HTR-8/SVneo (cell line): ENCODE measurements at regions not wholly inside any gene's neighbourhood (a gene's known extent, or its start where the extent isn't known, plus 50 kb on each side); places are given as distances from the start of the nearest gene placed in this dataset.

ENCODE experiments used
- DNase-seq: peaks from one replicate; pipeline ENCODE4 v3.0.0; 2011; ENCODE audit warnings: low spot score, mixed read lengths; ENCODE audit not compliant: insufficient read length
- FAIRE-seq: peaks from 2 replicates; lab custom pipeline; 2011; peaks lifted over from hg19 to GRCh38; lab: Jason Lieb, UNC

DNA sequence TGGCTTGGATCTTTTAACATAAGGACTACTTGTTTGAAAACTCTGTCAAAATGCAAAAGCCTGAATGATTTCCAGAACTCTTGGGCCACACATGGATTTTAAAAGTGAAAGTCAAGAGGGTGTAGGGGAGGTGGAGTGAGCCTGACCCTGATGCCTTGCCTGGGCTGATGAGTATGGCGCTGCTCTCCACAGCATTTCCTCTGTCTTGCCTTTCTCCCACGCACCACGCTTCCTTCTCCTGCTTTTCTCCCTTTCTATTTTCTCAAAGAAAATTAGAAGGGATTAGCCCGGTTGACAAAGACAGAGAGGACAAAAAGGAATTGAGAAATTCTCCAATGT is 207.0 kb upstream of the CCDC68 start:
- FAIRE-seq (no peak), DNase-seq (no peak)

DNA sequence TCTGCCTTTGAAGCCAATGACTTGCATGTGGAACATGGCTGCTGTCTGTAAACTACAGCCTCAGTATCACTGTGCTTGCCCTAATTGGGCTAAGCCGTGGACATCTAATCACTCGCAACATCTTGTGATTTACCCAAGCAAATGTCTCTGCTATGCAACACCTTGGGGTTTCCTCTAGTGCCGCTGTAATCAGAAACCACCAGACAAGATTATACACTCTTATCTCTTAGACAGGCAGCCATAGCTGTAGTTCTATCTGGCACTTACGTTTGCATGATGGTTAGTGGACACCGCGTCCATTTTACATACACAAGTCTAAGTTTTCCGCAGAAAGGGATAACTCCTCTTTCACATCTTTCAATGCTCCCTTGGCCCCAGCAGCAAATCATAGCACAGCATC is 204.3 kb upstream of the CCDC68 start:
- FAIRE-seq (no peak), DNase-seq (no peak)

DNA sequence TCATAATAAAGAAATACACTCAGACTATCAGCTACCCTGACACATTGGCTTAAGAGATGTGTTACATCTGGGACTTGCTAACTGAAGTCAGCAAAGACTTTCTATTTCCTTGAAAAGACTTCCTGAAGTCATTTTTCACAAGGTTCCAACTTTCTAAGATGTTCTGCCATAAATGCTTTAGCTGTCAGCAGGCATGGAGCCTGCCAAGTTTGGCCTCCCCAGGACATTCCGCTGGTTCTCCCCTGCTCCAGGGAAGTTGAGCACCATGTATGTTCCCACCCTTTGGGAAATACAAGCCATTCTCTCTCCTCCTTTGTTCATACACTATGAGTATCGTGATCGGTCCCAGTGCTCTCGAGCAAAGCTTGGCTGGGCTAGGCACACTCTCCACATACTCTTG is 202.7 kb upstream of the CCDC68 start:
- FAIRE-seq: no peak
- DNase-seq: no peak

GRCh38 chr18:55159027-55159426 is 199.8 kb upstream of the CCDC68 start:
- no peak for FAIRE-seq
- DNase-seq: no peak

DNA sequence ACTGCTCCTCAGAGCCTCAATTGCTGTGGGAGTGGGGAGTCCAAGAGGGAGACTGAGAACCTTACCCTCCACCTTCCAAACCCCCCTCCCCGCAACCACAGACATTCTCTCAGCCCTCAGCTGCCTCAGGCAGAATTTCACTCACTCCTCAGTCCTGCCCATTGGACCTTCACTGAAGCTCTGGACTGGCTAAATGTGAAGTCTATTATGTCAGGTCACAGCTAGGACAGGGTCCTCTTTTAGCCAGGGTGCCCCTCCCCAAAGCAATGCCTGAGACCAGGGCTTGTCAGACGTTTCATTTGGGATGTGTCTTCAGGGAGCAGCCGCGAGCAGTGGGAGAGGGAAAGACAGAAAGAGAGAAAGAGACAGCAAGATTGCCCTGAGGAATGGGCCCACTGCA is 199.3 kb upstream of the CCDC68 start:
- FAIRE-seq (no peak), DNase-seq (no peak)

GRCh38 chr18:55153346-55153745 is 194.1 kb upstream of the CCDC68 start:
- no peak for DNase-seq
- no peak for FAIRE-seq

DNA sequence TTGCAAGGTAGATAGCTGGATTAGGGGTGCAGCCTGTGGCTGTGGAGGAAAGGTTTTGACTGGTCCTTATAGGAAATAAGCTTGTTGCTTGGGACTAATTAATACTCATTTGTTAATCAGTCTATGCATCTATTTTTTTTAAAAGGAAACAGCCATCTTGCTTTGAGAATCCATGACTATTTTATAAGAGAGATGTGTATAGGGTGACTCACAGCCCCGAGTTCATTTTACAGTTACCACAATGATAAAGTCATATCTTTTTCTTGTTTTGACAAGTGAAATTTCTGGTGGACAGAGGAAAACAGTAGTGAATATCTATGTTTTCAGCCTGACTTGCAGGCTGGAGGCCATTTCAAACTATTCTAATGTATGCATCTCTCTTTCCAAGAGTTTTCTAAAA is 193.5 kb upstream of the CCDC68 start:
- FAIRE-seq (no peak), DNase-seq (no peak)

DNA sequence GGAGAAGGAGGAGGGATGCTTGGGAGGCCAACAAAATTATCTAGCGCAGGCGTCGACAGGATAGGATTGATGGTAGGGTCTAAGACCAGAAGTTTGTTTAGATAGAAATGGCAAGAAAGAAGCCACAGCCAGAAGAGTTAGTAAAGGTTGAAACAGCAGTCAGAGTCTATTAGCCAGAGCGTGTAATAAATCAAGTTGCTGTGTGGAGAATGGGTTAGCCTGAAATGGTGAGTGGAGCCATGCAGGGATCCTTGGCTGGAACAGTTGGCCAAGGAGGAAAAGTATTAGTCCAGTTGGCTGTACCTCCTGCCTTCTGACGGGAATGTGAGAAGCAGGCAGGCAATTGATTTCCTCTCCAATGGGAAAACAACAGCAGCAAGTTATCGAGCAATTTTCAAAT is 190.7 kb upstream of the CCDC68 start:
- DNase-seq (no peak), FAIRE-seq (no peak)

GRCh38 chr18:55147791-55148190 is 188.5 kb upstream of the CCDC68 start:
- FAIRE-seq (no peak), DNase-seq (no peak)

DNA sequence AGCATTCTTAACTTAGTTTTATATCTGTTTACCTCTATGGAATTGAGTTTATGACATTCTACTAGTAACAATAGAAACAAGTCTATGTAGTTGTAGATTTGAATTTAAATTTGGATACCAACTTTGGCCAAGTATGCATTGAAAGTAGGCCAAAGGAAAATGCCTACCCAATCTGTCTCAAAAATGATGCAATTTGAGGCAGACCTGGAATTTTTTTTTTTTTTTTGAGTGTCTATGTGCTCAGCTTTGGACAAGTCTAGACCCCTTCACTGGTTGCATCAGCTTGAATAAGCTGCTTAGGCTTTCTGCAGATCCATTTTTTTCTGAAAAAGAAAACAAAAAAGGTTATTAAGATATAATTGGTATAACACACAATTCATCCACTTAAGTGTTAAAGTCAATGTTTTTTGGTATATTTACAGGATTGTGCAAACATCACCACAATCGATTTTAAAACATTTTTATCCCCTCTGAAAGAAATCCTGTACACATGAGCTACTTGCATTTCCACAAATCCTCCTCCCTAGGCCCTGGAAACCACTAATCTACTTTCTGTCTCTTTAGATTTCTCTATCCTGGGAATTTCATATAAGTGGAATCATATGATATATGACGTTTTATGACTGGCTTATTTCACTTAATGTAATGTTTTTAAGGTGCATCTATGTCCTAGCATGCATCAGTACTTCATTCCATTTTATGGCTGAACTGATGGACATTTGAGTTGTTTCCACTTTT is 185.1 kb upstream of the CCDC68 start:
- FAIRE-seq: no peak
- DNase-seq: no peak

DNA sequence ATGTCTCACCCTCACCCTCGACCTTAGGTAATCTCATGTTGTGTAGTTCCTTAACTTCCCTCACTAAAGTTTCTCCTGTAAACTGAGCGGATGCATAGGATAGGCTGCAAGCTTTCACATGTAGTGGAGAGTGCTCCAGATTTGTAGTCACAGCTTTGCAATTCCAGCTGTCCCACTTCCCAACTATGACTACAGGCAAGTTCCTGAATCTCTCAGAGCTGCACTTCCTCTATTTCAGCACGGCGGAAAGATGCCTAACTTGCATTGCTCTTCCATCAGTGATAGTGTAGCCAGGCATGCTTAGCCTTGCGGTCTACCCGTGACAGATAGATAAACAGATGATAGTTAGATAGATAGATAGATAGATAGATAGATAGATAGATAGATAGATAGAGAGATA is 183.1 kb upstream of the CCDC68 start:
- DNase-seq (no peak), FAIRE-seq (no peak)

DNA sequence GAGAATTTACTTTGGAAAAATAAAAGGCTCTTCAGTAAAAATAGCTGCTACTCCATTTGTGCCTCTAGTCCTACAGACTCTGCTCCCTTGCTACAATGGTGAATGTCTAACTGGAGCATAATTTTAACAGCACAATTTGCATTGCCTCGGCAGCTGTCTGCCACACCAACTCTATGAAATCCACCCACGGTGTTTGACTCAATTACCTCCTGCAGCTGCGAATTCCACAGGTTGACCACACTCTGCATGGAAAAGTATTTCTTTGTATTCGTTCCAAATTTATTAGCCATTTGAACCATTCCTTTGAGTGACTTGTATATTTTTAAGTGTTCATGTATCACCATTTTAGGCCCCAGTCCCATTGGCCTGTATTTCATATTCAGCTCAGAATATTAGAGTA is 182.1 kb upstream of the CCDC68 start:
- FAIRE-seq (no peak), DNase-seq (no peak)

GRCh38 chr18:55139836-55140235 is 180.6 kb upstream of the CCDC68 start:
- no peak for DNase-seq
- no peak for FAIRE-seq

GRCh38 chr18:55139307-55139706 is 180.0 kb upstream of the CCDC68 start:
- no peak for DNase-seq
- FAIRE-seq: no peak

DNA sequence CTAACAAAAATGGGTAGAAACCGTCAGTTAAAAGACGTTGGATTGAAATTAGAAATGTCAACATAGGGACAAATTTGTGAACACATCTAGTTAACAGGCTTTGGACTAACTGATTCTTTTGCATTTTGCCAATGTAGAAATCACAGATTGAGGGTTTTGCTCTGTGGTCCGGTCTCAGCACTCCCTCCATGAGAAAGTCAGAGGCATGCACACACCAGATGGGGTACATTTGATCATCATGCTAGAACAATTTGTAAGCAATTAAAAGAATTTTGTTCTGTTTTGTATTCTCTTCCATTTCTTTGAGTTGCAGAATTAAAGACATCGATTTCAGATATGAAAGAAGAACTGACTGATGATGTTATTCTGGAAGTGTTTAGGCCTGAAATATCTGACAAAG is 179.1 kb upstream of the CCDC68 start:
- no peak for FAIRE-seq

GRCh38 chr18:55137602-55138001 is 178.3 kb upstream of the CCDC68 start:
- DNase-seq: no peak
- no peak for FAIRE-seq

More for the DNA sequence above, 179.1 kb upstream of the CCDC68 start:
- DNase-seq: no peak

DNA sequence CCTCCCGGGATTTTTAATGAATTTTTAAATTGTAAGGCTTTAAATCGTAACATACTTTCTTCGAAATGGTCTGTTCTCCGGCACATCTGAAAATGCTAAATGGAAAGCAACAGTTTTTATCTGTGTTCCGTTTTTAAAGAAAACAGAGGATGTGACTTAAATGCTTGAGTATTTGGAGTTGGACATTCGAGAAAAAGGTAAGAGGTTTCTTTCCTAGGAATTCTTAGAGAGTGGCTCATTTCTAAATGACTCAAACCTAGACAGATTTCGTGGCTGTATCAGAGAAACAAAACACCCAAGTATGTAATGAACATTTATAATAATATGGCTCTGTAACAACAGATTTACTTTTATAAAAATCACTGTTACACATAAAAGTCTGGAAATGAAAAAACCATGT is 177.6 kb upstream of the CCDC68 start:
- no peak for DNase-seq
- FAIRE-seq: no peak

GRCh38 chr18:55136258-55136657 is 177.0 kb upstream of the CCDC68 start:
- no peak for FAIRE-seq
- DNase-seq: no peak

DNA sequence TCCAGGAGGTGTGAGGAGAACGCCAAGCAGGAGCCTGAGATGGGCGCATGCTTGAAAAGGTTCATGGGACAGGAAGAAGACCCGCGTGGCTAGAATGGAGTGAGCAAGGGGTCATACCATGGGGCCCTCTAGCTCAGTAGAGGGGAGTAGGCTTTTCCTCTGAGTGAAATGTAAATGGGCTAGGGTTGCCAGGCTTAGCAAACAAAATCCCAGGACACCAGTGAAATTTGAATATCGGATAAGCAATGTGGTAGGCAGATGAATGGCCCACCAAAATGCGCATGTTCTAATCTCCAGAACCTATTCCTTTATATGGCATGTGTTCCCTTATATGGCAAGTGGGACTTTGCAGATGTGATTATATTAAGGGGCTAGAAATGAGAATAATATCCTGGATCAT is 174.1 kb upstream of the CCDC68 start:
- no peak for DNase-seq
- no peak for FAIRE-seq

DNA sequence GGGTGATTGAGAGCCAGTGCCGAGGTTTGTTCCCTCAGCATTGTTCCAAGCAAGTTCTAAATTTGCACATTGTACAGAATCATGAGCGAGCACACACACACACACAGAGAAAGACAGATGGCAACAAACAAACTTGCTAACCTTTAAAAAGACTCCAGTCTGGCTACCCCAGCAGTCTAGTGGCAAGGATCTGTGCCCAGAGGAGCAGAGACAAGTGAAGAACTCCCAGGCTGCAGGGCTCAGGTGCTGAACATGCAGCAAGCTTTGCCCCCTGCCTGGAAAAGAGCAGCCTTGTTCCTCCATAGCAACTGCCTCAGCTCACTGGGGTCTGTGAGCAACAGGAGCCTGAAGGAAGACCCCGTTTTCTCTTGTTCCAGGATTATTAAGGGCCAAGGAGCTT is 169.2 kb upstream of the CCDC68 start:
- FAIRE-seq: no peak

GRCh38 chr18:55124078-55124763 is 165.0 kb upstream of the CCDC68 start:
- no peak for FAIRE-seq
- DNase-seq: no peak

More for the DNA sequence above, 169.2 kb upstream of the CCDC68 start:
- DNase-seq: no peak

DNA sequence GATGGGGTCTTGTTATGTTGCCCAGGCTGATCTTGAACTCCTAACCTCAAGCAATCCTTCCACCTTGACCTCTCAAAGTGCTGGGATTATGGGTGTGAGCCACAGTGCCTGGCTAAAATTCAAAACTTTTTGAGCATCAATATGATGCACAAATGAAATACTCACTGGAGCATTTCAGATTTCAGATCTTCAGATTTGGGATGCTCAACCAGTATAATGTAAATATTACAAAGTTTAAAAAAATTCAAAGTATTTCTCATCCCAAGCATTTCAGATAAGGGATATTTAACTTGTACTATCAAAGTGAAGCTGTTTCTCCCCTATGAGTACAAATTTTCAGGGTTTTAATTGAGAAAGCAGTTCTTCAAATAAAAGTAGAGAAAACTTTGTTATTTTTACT is 164.1 kb upstream of the CCDC68 start:
- FAIRE-seq (no peak), DNase-seq (no peak)
